A549 (cell line): ENCODE measurements at regions not wholly inside any gene's neighbourhood (a gene's known extent, or its start where the extent isn't known, plus 50 kb on each side); places are given as distances from the start of the nearest gene placed in this dataset.
A peak's percentile ranks its signal among the peaks of the same experiment; 100 is the strongest.
"Not testable (repeated sequence)": the region's sequence is repeated elsewhere in the genome, so short reads cannot be mapped to it uniquely, and the experiment has no call there.

Experiments used
- ATAC-seq, 2 experiments: fragments of 200-7000 bp in 1 of 2; fragments of >200 bp in 1 of 2; cut with Nextera tagmentation in 1 of 2; cut with Tn5 transposase in 1 of 2; 3 replicates each; pipeline versions ENCODE4 v1.8.0 to v1.9.1; 2018 to 2020; ENCODE audit warnings: mild to moderate bottlenecking in 1 of 2, moderate library complexity in 1 of 2
- CTCF ChIA-PET: fragments of 300-600 bp; sonication (Branson Sonifier 250); formaldehyde crosslinking; extraction: SDS; loops from one replicate; lab custom pipeline; 2021; ENCODE audit warnings: antibody characterized with exemption, inconsistent platforms; lab: Yijun Ruan, JAX
- POLR2A ChIA-PET: fragments of 350-600 bp; formaldehyde crosslinking; extraction: SDS; loops from one replicate; lab custom pipeline; 2021; ENCODE audit warnings: antibody characterized with exemption, inconsistent platforms; lab: Yijun Ruan, JAX
- DNase-seq, 2 experiments: peaks; one replicate each; pipeline versions ENCODE4 v3.0.0 to v3.0.0-alpha.2; 2011 to 2016; ENCODE audit warnings: low read depth in 1 of 2, low spot score in 1 of 2
- FAIRE-seq: peaks from 2 replicates; lab custom pipeline; 2011; peaks lifted over from hg19 to GRCh38; lab: Jason Lieb, UNC
- H3K27ac ChIP-seq, 2 experiments: fragments of >200 bp; sonication (Bioruptor Twin); formaldehyde crosslinking; 3 replicates each; pipeline ENCODE4 v1.5.1; 2016 to 2017
- H3K4me1 ChIP-seq: fragments of >200 bp; sonication (Bioruptor Twin); formaldehyde crosslinking; 3 replicates; pipeline ENCODE4 v1.6.1; 2016
- H3K4me2 ChIP-seq: fragments of >200 bp; sonication (Bioruptor Twin); formaldehyde crosslinking; 3 replicates; pipeline ENCODE4 v1.6.1; 2016
- H3K4me3 ChIP-seq: fragments of >200 bp; sonication (Bioruptor Twin); formaldehyde crosslinking; 3 replicates; pipeline ENCODE4 v1.5.1; 2016
- H3K9me3 ChIP-seq: fragments of >200 bp; sonication (Bioruptor Twin); formaldehyde crosslinking; 3 replicates; pipeline ENCODE4 v1.6.1; 2016
- ATOH8 ChIP-seq: fragments of 250-450 bp; sonication (Bioruptor Pico); IDR thresholded peaks from 2 replicates; pipeline ENCODE4 v1.5.0; 2020; ENCODE audit warnings: low read depth, mild to moderate bottlenecking, moderate library complexity
- CHD2 ChIP-seq: fragments of 150-350 bp; IDR thresholded peaks from 2 replicates; pipeline ENCODE4 v1.6.1; 2014; ENCODE audit warnings: low read length; ENCODE audit not compliant: partially characterized antibody
- FOSB ChIP-seq: fragments of 250-450 bp; sonication (Bioruptor Pico); IDR thresholded peaks from 2 replicates; pipeline ENCODE4 v1.5.0; 2020; ENCODE audit warnings: mild to moderate bottlenecking, moderate library complexity
- FOSL2 ChIP-seq, 2 experiments: fragments of 450-650 bp in 1 of 2; fragments of >200 bp in 1 of 2; sonication (Bioruptor Twin) in 1 of 2; formaldehyde crosslinking; IDR thresholded peaks; 2 replicates each; pipeline versions ENCODE4 v1.5.0 to v1.6.1; 2016 to 2020; ENCODE audit warnings: mild to moderate bottlenecking in 1 of 2, moderate library complexity in 1 of 2
- HDAC2 ChIP-seq: fragments of 200-600 bp; sonication (generic); IDR thresholded peaks from 2 replicates; pipeline ENCODE4 v1.6.1; 2016
- HOXA7 ChIP-seq: fragments of 250-450 bp; sonication (Bioruptor Pico); IDR thresholded peaks from 2 replicates; pipeline ENCODE4 v1.5.0; 2020; ENCODE audit warnings: mild to moderate bottlenecking, moderate library complexity
- JUN ChIP-seq, 2 experiments: fragments of >200 bp; sonication (Bioruptor Twin); formaldehyde crosslinking; IDR thresholded peaks; 2 replicates in 1 of 2; 3 replicates in 1 of 2; pipeline ENCODE4 v1.6.1; 2016 to 2017
- KDM1A ChIP-seq: fragments of 200-600 bp; sonication (generic); IDR thresholded peaks from 2 replicates; pipeline ENCODE4 v1.6.1; 2016; ENCODE audit warnings: low read depth, mild to moderate bottlenecking
- KDM5A ChIP-seq: fragments of 200-600 bp; sonication (generic); IDR thresholded peaks from 2 replicates; pipeline ENCODE4 v1.6.1; 2016; ENCODE audit warnings: antibody characterized with exemption, mild to moderate bottlenecking
- MYC ChIP-seq: IDR thresholded peaks from 2 replicates; pipeline ENCODE4 v1.6.1; 2012; ENCODE audit warnings: mild to moderate bottlenecking, inconsistent platforms, low read length, improper control_type of control experiment, borderline replicate concordance
- NFE2L2 ChIP-seq: fragments of 150-350 bp; conservative IDR thresholded peaks from 2 replicates; pipeline ENCODE4 v1.6.1; 2014; ENCODE audit warnings: low read length
- NR3C1 ChIP-seq: fragments of >200 bp; sonication (Bioruptor Twin); formaldehyde crosslinking; IDR thresholded peaks from 3 replicates; pipeline ENCODE4 v1.6.1; 2017
- POLR2AphosphoS2 ChIP-seq: conservative IDR thresholded peaks from 2 replicates; pipeline ENCODE4 v1.6.1; 2012; ENCODE audit warnings: low read length, improper control_type of control experiment, inconsistent platforms
- RARB ChIP-seq: fragments of 250-450 bp; sonication (Bioruptor Pico); IDR thresholded peaks from 2 replicates; pipeline ENCODE4 v1.8.0; 2021; ENCODE audit warnings: mild to moderate bottlenecking, moderate library complexity
- RCOR1 ChIP-seq: fragments of 150-350 bp; IDR thresholded peaks from 2 replicates; pipeline ENCODE4 v1.6.1; 2014; ENCODE audit warnings: antibody characterized with exemption, low read length, low read depth
- REST ChIP-seq: fragments of 200-600 bp; sonication (generic); IDR thresholded peaks from 2 replicates; pipeline ENCODE4 v1.6.1; 2016; ENCODE audit warnings: antibody characterized with exemption, mild to moderate bottlenecking, moderate library complexity
- RNF2 ChIP-seq: fragments of 200-600 bp; sonication (generic); IDR thresholded peaks from 2 replicates; pipeline ENCODE4 v1.6.1; 2016; ENCODE audit warnings: low read depth, mild to moderate bottlenecking, antibody characterized with exemption, moderate library complexity, borderline replicate concordance
- SMC3 ChIP-seq: fragments of >200 bp; sonication (Bioruptor Twin); formaldehyde crosslinking; IDR thresholded peaks from 3 replicates; pipeline ENCODE4 v1.6.1; 2018; ENCODE audit warnings: inconsistent platforms
- TFCP2L1 ChIP-seq: fragments of 250-450 bp; sonication (Bioruptor Pico); IDR thresholded peaks from 2 replicates; pipeline ENCODE4 v1.5.0; 2021; ENCODE audit warnings: mild to moderate bottlenecking
- ZFP36 ChIP-seq: fragments of 450-650 bp; IDR thresholded peaks from 2 replicates; pipeline ENCODE4 v1.6.1; 2014; ENCODE audit warnings: borderline replicate concordance; ENCODE audit not compliant: partially characterized antibody
- ZNF302 ChIP-seq: fragments of 250-450 bp; sonication (Bioruptor Pico); IDR thresholded peaks from 2 replicates; pipeline ENCODE4 v1.9.0; 2021; ENCODE audit warnings: inconsistent platforms, mild to moderate bottlenecking, moderate library complexity
- WGBS: methylation state at CpG from one replicate; pipeline ENCODE4 v1.1.6; 2017; ENCODE audit errors: missing lambda C conversion rate; 5-methylcytosine and 5-hydroxymethylcytosine counted together
- TF ChIP-seq, protein P1 (sequence below): IDR thresholded peaks from 2 replicates; pipeline ENCODE4 v1.6.1; 2012

GRCh38 chr10:26931223-26931622 is 70.5 kb upstream of the ABI1 start:
- H3K27ac ChIP-seq, result no peak overlapping the region
- ATAC-seq (no peak), FAIRE-seq (no peak), DNase-seq (no peak)
- WGBS, result 67% methylated on average over 18 of the region's 21 CpGs
- H3K4me1 ChIP-seq, result no peaks in the 10 kb centered on the region
- CTCF ChIA-PET, result no interaction called here
- H3K4me2 ChIP-seq, result no peak overlapping the region
- TF ChIP-seq POLR2AphosphoS2, result no peak
- TF ChIP-seq ATOH8, result no peak
- TF ChIP-seq FOSL2 (IDR thresholded peaks at IDR 0.05), result no peak
- no peak for TF ChIP-seq FOSL2 (CRISPR knock-in tag; IDR thresholded peaks at IDR 0.05)
- TF ChIP-seq RNF2, result no peak
- TF ChIP-seq FOSB (CRISPR knock-in tag), result no peak
- TF ChIP-seq, protein P1, sequence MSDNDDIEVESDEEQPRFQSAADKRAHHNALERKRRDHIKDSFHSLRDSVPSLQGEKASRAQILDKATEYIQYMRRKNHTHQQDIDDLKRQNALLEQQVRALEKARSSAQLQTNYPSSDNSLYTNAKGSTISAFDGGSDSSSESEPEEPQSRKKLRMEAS, result no peak
- no peak for TF ChIP-seq CHD2
- no peak for TF ChIP-seq RARB (CRISPR knock-in tag)
- no peak for TF ChIP-seq ZFP36
- no peak for TF ChIP-seq NFE2L2
- TF ChIP-seq KDM1A, result no peak
- POLR2A ChIA-PET, result no interaction called here
- H3K4me3 ChIP-seq, result no peak overlapping the region
- no peaks in the 10 kb centered on the region for H3K9me3 ChIP-seq

- DNase-seq, ATAC-seq, FAIRE-seq, CTCF ChIA-PET, H3K4me2 ChIP-seq, POLR2A ChIA-PET, H3K4me3 ChIP-seq, H3K9me3 ChIP-seq, H3K27ac ChIP-seq, H3K4me1 ChIP-seq: not testable (repeated sequence)
- 5% methylated on average over 3 of the region's 3 CpGs for WGBS
Measured at GRCh38 chr10:26922824-26923223, 62.1 kb upstream of the ABI1 start.

DNA sequence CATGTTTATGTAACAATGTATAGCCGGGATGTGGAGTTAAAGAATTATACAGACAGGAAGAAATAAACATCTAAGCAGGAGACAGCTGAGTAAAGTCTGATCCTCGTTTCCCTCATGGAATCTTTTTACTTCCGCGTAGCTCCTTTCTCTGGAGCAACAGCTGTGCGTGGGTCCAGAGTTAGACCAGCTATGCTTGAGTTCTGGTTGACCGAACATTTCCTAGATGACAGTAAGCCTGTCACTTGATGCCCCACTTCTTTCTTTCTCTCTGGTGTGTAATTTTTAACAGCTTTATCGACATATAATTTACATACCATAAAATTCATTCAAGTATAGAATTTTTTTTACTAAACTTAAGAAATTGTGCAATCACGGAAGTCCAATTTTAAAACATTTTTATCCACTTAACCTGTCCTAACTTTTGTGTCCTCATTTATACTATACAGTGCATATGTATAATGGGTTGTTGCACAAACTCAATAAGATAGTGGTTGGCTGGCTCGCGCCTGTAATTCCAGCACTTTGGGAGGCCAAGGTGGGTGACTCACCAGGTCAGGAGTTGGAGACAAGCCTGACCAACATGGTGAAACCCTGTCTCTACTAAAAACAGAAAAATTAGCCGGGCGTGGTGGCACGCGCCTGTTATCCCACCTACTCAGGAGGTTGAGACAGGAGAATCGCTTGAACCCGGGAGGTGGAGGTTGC is 58.5 kb upstream of the ABI1 start:
- H3K4me2 ChIP-seq, POLR2A ChIA-PET, H3K27ac ChIP-seq, H3K4me1 ChIP-seq, ATAC-seq, DNase-seq, FAIRE-seq, H3K9me3 ChIP-seq, H3K4me3 ChIP-seq, CTCF ChIA-PET: not testable (repeated sequence)
- WGBS, result 72% methylated on average over 16 of the region's 16 CpGs

GRCh38 chr10:26914898-26915297 is 54.1 kb upstream of the ABI1 start:
- no peak for ATAC-seq
- H3K4me2 ChIP-seq, result no peak overlapping the region
- POLR2A ChIA-PET, result no interaction called here
- DNase-seq, result no peak
- no peaks in the 10 kb centered on the region for H3K9me3 ChIP-seq
- H3K4me1 ChIP-seq, result no peaks in the 10 kb centered on the region
- CTCF ChIA-PET, result no interaction called here
- no peak overlapping the region for H3K27ac ChIP-seq
- FAIRE-seq, result peak; percentile 23
- H3K4me3 ChIP-seq, result no peak overlapping the region
- TF ChIP-seq POLR2AphosphoS2, result no peak
- no peak for TF ChIP-seq SMC3
- no peak for TF ChIP-seq RCOR1
- TF ChIP-seq KDM1A, result no peak

GRCh38 chr10:26911811-26912461 is 51.2 kb upstream of the ABI1 start:
- DNase-seq (no peak), ATAC-seq (no peak), FAIRE-seq (no peak)
- H3K4me3 ChIP-seq, result no peak overlapping the region
- H3K4me2 ChIP-seq, result no peak overlapping the region
- no peaks in the 10 kb centered on the region for H3K4me1 ChIP-seq
- ChIA-PET CTCF (no interaction called here), POLR2A (no interaction called here)
- no peak overlapping the region for H3K27ac ChIP-seq
- WGBS, result 74% methylated on average over 4 of the region's 4 CpGs
- H3K9me3 ChIP-seq, result no peaks in the 10 kb centered on the region
- no peak for TF ChIP-seq JUN (IDR thresholded peaks at IDR 0.05)
- TF ChIP-seq ATOH8, result no peak
- no peak for TF ChIP-seq TFCP2L1 (CRISPR knock-in tag)
- no peak for TF ChIP-seq NR3C1
- no peak for TF ChIP-seq HDAC2
- TF ChIP-seq KDM5A, result no peak
- no peak for TF ChIP-seq MYC
- no peak for TF ChIP-seq HOXA7 (CRISPR knock-in tag)
- no peak for TF ChIP-seq REST
- TF ChIP-seq ZNF302 (CRISPR knock-in tag), result no peak
